PC-3 (cell line): ENCODE measurements at regions not wholly inside any gene's neighbourhood (a gene's known extent, or its start where the extent isn't known, plus 50 kb on each side); places are given as distances from the start of the nearest gene placed in this dataset.

Experiments used
- ATAC-seq: fragments of 200-7000 bp; cut with Tn5 transposase; 2 replicates; pipeline ENCODE4 v1.9.1; 2020; ENCODE audit warnings: mild to moderate bottlenecking, moderate library complexity
- BruUV-seq: library from RNA; stranded (reverse); fragments of 400-500 nt; replicated peaks from 2 replicates; lab custom pipeline; 2021; lab: Mats Ljungman, UMichigan
- CTCF ChIA-PET: fragments of 300-600 bp; sonication (Branson Sonifier 250); formaldehyde crosslinking; loops from one replicate; lab custom pipeline; 2022; ENCODE audit warnings: antibody characterized with exemption; lab: Charles Lee
- POLR2A ChIA-PET: fragments of 300-600 bp; sonication (Branson Sonifier 250); formaldehyde crosslinking; loops from one replicate; lab custom pipeline; 2022; ENCODE audit warnings: antibody characterized with exemption; ENCODE audit not compliant: unreplicated experiment; lab: Charles Lee
- DNase-seq: peaks from one replicate; pipeline ENCODE4 v3.0.0-alpha.2; 2015
- H2AFZ ChIP-seq: fragments of 300-600 bp; sonication (generic); 2 replicates; pipeline ENCODE4 v1.6.0; 2016; ENCODE audit warnings: antibody characterized with exemption, low read length
- H3F3A ChIP-seq: fragments of 300-600 bp; sonication (generic); one replicate; pipeline ENCODE4 v1.6.0; 2017; ENCODE audit warnings: antibody characterized with exemption, low read length, control low read depth, mild to moderate bottlenecking; ENCODE audit not compliant: unreplicated experiment
- H3K27ac ChIP-seq: fragments of 300-600 bp; sonication (generic); 2 replicates; pipeline ENCODE4 v1.5.1; 2016; ENCODE audit warnings: mild to moderate bottlenecking, low read length
- H3K27me3 ChIP-seq: fragments of 300-600 bp; sonication (generic); 2 replicates; pipeline ENCODE4 v1.6.1; 2016; ENCODE audit warnings: low read length, mixed read lengths
- H3K36me3 ChIP-seq: fragments of 300-600 bp; sonication (generic); 2 replicates; pipeline ENCODE4 v1.6.1; 2016; ENCODE audit warnings: low read depth, mixed run types, low read length, mixed read lengths
- H3K4me1 ChIP-seq: fragments of 300-600 bp; sonication (generic); 2 replicates; pipeline ENCODE4 v1.5.1; 2016; ENCODE audit warnings: low read length; ENCODE audit not compliant: insufficient read depth
- H3K4me2 ChIP-seq: fragments of 300-600 bp; sonication (generic); 2 replicates; pipeline ENCODE4 v1.6.0; 2016; ENCODE audit warnings: low read length
- H3K4me3 ChIP-seq: fragments of 300-600 bp; sonication (generic); 2 replicates; pipeline ENCODE4 v1.5.1; 2016; ENCODE audit warnings: mild to moderate bottlenecking, low read length, mixed read lengths
- H3K79me2 ChIP-seq: fragments of 300-600 bp; sonication (generic); 2 replicates; pipeline ENCODE4 v1.6.1; 2017; ENCODE audit warnings: low read length, mixed read lengths
- H3K9ac ChIP-seq: fragments of 300-600 bp; sonication (generic); 2 replicates; pipeline ENCODE4 v1.6.0; 2016; ENCODE audit warnings: mild to moderate bottlenecking, low read length
- H3K9me2 ChIP-seq: fragments of 300-600 bp; sonication (generic); replicated peaks from 2 replicates; pipeline ENCODE4 v1.6.1; 2016; ENCODE audit warnings: mixed run types, low read length, mixed read lengths
- H3K9me3 ChIP-seq: fragments of 300-600 bp; sonication (generic); 2 replicates; pipeline ENCODE4 v1.6.1; 2016; ENCODE audit warnings: low read length, mixed read lengths
- H4K20me1 ChIP-seq: fragments of 300-600 bp; sonication (generic); 2 replicates; pipeline ENCODE4 v1.6.1; 2016; ENCODE audit warnings: low read length, mixed read lengths
- CTCF ChIP-seq: fragments of 300-600 bp; sonication (generic); conservative IDR thresholded peaks from 2 replicates; pipeline ENCODE4 v1.5.1; 2017; ENCODE audit warnings: antibody characterized with exemption, low read depth, mild to moderate bottlenecking, low read length
- EZH2 ChIP-seq: fragments of 300-600 bp; sonication (generic); IDR thresholded peaks from one replicate; pipeline ENCODE4 v1.6.1; 2017; ENCODE audit warnings: antibody characterized with exemption, mild to moderate bottlenecking, low read length; ENCODE audit not compliant: unreplicated experiment
- EZH2phosphoT487 ChIP-seq: fragments of 300-600 bp; sonication (generic); IDR thresholded peaks from 2 replicates; pipeline ENCODE4 v1.6.1; 2018; ENCODE audit warnings: mild to moderate bottlenecking, antibody characterized with exemption, low read length, borderline replicate concordance
- intact Hi-C: fragments of 100-400 bp; cut with micrococcal nuclease; formaldehyde crosslinking; loops from 2 replicates; pipeline ENCODE4 v1.9.0; 2023

- H3K36me3 ChIP-seq, result no peaks in the 10 kb centered on the region
- POLR2A ChIA-PET, result no interaction called here
Measured at GRCh38 chr2:78263571-78263970, 741.4 kb upstream of the LRRTM4 start.

GRCh38 chr2:78264130-78264529 lies 742.0 kb upstream of the LRRTM4 start:
- no peak overlapping the region for H3K9ac ChIP-seq
- TF ChIP-seq EZH2, result no peak
- no peak for TF ChIP-seq EZH2phosphoT487
- TF ChIP-seq CTCF, result no peak
- no peaks in the 10 kb centered on the region for H3F3A ChIP-seq
- intact Hi-C loops, result no loop called here
- DNase-seq, result no peak
- no peaks in the 10 kb centered on the region for H4K20me1 ChIP-seq
- POLR2A ChIA-PET, result no interaction called here
- H3K9me3 ChIP-seq, result no peaks in the 10 kb centered on the region
- H3K4me3 ChIP-seq, result no peak overlapping the region
- no peaks in the 10 kb centered on the region for H3K27me3 ChIP-seq
- no peak for ATAC-seq
- no peaks in the 10 kb centered on the region for H3K36me3 ChIP-seq
- H3K27ac ChIP-seq, result no peak overlapping the region
- no peaks in the 10 kb centered on the region for H3K4me1 ChIP-seq
- CTCF ChIA-PET, result no interaction called here
- no peak overlapping the region for H2AFZ ChIP-seq
- no TSS peak for BruUV-seq
- H3K9me2 ChIP-seq, result no peaks in the 10 kb centered on the region
- H3K79me2 ChIP-seq, result no peaks in the 10 kb centered on the region
- H3K4me2 ChIP-seq, result no peak overlapping the region

More at GRCh38 chr2:78263571-78263970, 741.4 kb upstream of the LRRTM4 start:
- Histone ChIP-seq H3K27ac (no peak overlapping the region), H2AFZ (no peak overlapping the region), H4K20me1 (no peaks in the 10 kb centered on the region), H3K9me2 (no peaks in the 10 kb centered on the region), H3K79me2 (no peaks in the 10 kb centered on the region), H3F3A (no peaks in the 10 kb centered on the region), H3K27me3 (no peaks in the 10 kb centered on the region), H3K9me3 (no peaks in the 10 kb centered on the region), H3K9ac (no peak overlapping the region), H3K4me1 (no peaks in the 10 kb centered on the region), H3K4me3 (no peak overlapping the region), H3K4me2 (no peak overlapping the region)
- DNase-seq (no peak), ATAC-seq (no peak)
- CTCF ChIA-PET, result no interaction called here
- intact Hi-C loops, result no loop called here
- TF ChIP-seq CTCF, result no peak
- no peak for TF ChIP-seq EZH2
- no TSS peak for BruUV-seq

GRCh38 chr2:78281164-78281563 lies 744.3 kb upstream of the REG3G start:
- H3K27me3 ChIP-seq, result no peaks in the 10 kb centered on the region
- BruUV-seq, result no TSS peak
- CTCF ChIA-PET, result no interaction called here
- DNase-seq (no peak), ATAC-seq (no peak)
- H3K9me2 ChIP-seq, result no peaks in the 10 kb centered on the region
- H3K4me2 ChIP-seq, result no peak overlapping the region
- intact Hi-C loops, result no loop called here
- H4K20me1 ChIP-seq, result no peaks in the 10 kb centered on the region
- no peaks in the 10 kb centered on the region for H3K79me2 ChIP-seq
- POLR2A ChIA-PET, result no interaction called here
- H3K4me1 ChIP-seq, result no peaks in the 10 kb centered on the region
- H3K4me3 ChIP-seq, result no peak overlapping the region
- no peak overlapping the region for H3K9ac ChIP-seq
- TF ChIP-seq EZH2phosphoT487 (no peak), EZH2 (no peak), CTCF (no peak)
- H3K9me3 ChIP-seq, result no peaks in the 10 kb centered on the region
- no peaks in the 10 kb centered on the region for H3K36me3 ChIP-seq
- H3F3A ChIP-seq, result no peaks in the 10 kb centered on the region
- no peak overlapping the region for H2AFZ ChIP-seq
- H3K27ac ChIP-seq, result no peak overlapping the region
